ENCODE measurements at regions not wholly inside any gene's neighbourhood (a gene's known extent, or its start where the extent isn't known, plus 50 kb on each side); places are given as distances from the start of the nearest gene placed in this dataset.

- DNase-seq (ENCODE audit: low read depth, low spot score): no peak
These were observed 148.9 kb upstream of the IL12A start, which contains the start of gene SCHIP1 for GRCh38 chr3:159839561-159840379. TSS of gene SCHIP1 (plus strand) at chr3:159839861.

DNA sequence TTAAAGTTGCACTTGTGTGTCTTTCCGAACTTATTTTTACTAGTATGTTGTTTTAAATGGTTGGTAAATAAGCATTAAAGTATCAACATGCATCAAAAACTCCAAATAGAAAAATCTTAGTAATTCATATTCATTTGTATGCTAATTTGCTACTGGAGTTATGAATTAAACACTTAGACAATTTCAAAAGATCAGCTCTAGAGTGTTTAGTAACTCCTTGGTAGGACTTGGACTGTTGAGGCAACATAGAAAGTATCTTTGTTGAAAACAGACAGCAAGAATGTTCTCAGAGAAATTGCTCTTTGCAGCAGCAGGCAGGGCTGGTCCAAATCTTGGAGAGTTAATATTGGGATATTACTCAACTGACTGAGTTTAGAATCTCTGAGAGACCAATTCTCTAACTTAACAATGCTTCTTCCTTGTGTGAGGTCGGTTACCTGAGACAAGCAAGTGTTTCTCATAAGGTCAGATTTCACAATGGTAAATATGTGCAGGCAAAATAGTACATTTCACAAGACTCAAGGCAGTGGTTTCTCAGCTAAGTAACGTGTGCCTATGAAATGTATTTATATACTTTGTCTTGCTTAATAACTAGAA is 147.8 kb upstream of the IL12A start:
- DNase-seq (ENCODE audit: low read depth, low spot score): no peak

DNA sequence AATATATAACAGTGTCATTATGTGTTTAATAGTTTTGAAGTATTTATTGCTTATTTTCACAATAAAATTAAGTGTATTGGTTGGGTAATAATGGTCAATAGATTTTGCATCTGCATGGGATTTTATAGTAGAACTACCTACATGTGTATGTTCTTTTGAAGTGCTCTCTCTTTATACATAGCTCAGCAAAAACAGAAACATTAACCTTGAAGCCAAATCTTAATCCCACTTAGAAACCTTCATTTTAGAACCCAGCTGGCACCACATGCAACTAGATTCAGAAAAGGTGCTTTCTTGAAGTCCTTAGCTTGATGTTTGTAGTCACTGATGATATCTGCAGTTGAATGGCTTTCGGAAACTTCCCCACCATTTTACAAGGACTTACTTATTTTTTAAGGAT is 146.9 kb upstream of the IL12A start:
- no peak for DNase-seq (ENCODE audit: low read depth, low spot score)

GRCh38 chr3:159843840-159844730 is 144.6 kb upstream of the IL12A start:
- no peak for DNase-seq (ENCODE audit: low read depth, low spot score)

DNA sequence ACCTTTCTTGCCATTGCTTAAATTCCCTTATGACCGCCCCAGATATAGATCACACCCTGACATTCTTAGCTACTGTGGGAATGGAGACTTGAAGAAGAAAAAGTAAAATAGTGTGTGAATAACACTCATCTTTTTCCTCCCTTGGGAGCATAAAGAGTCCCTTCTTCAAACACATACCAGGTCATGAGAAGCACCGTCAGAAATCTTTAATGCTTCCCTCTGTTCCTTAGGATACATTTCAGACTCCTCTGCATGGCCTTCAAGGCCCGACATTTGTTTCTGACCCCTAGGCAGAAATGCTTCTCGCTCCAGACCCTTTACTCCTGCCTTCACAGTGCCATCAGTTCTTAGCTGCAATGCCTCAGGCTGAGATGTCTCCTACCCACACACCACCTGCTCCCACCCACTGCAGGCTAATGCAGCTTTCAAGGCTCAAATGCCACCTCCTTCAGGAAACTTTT is 143.8 kb upstream of the IL12A start:
- DNase-seq (ENCODE audit: low read depth, low spot score): no peak

GRCh38 chr3:159845737-159846136 is 142.9 kb upstream of the IL12A start:
- DNase-seq (ENCODE audit: low read depth, low spot score): no peak

DNA sequence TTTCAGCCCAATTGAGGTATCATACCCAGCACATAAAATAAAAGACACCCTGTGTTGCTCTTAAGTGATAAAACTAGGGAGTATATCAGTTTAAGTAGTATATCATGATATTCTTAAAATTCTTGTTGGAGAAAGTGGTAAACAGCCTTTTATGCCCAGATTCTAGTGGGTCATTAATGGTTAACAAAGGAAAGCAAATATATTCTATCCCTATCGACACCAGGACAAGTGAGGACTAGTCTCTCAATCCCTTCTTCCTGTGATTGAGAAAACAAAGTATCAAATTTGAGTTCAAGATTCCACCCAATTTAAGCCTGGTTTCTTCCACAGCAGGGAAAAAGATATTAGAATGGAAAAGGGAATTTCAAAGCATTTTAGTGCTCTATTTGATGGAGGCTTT is 142.4 kb upstream of the IL12A start:
- no peak for DNase-seq (ENCODE audit: low read depth, low spot score)

- DNase-seq (ENCODE audit: low read depth, low spot score): no peak
These were observed 140.1 kb upstream of the IL12A start for GRCh38 chr3:159848348-159849118.

DNA sequence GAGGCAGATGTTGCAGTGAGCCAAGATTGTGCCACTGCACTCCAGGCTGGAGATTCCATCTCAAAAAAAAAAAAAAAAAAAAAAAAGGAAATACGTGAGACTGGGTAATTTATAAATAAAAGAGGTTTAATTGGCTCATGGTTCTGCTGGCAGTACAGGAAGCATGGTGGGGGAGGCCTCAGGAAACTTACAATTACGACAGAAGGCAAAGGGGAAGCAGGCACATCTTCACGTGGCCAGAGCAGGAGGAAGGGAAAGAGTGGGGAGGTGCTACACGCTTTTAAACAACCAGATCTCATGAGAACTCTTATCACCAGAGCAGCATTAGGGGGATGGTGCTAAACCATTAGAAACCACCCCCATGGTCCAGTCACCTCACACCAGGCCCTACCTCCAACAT is 138.2 kb upstream of the IL12A start:
- DNase-seq (ENCODE audit: low read depth, low spot score): no peak

DNA sequence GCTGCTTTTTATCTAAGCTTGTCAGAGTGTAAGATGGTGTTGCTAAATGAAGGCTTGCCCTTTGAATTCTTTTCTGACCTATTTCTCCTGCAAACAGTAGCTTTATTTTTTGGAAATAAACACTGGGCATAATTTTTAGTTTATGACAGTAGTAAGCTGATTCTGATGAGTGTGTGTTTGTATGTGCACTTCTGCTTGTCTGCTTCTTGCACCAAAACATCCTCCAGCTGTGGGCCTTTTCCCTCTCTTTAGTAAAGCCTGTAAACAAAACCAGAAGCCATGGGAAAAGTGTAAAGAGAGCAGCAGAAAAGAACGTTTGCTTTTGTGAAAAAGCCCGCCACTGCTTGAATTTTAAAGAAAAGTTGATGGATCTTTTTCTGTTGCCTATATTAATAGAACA is 136.4 kb upstream of the IL12A start:
- DNase-seq (ENCODE audit: low read depth, low spot score): no peak

DNA sequence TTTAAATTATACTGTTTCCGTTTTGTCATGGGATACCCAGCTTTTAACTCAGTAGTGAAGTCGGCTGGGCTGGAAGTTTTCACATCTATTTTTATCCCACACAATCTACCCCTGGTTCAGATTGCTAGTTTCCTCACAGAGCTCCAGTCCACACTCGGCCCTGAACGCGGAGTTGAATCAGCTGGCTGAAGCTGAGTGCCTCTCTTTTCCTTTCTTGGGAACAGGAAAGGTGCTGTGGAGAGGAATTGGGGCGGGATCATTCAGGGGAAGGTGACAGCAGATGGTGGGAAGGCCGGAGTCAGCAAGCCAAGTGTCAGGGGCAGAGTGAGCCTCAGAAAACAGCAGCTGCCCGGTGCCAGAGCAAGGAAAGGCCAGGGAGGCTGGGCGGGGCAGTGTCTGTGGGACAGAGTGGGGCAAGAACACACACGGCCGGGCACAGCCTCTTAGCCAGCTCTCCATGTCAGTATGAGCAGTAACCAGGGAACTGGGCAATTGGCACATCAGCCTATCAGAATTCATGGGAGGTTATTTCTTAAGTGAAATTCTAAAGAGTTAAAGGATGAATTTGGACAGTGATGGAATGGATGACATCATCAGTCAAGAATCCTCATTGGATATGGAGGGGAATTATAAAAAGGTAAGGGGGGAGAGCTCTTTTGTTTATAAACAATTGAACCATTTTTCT is 135.7 kb upstream of the IL12A start:
- no peak for DNase-seq (ENCODE audit: low read depth, low spot score)

- no peak for DNase-seq (ENCODE audit: low read depth, low spot score)
These were observed 135.2 kb upstream of the IL12A start for GRCh38 chr3:159853506-159853864.

- no peak for DNase-seq (ENCODE audit: low read depth, low spot score)
These were observed 134.0 kb upstream of the IL12A start for GRCh38 chr3:159854500-159855124.

DNA sequence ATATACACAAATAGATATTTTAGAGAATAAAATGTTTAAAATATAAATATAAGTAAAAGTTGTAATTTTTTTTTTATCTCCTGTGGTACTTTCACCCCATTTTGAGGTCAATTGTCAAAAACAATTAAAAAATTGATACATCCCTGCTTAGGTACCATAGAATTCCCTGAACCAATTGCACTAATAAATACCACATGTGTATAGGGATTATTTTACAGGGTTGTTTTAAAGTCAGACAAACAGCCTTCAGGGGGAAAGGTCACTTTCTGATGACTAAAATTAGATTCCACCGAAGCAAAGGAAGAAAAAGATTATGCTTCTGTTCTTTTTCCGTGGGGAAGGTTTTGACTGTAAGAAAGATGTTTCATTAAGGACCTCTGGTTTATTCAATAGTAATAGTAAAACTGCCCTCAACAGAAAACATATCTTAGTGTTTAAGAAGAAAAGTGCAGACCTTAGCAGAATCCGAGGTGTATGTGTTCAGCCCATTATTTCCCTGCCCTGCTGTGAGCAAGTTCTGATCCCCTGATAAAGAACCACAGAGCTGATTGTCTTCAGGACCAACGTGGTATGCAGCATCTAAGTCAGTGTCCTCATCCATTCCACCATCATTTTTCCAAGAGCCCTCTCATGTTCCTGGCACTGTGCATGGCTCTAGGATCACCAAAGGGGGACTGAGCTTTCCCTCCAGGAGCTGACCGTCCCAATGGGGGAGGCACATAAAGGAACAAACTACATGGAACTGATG is 132.9 kb upstream of the IL12A start:
- no peak for DNase-seq (ENCODE audit: low read depth, low spot score)

DNA sequence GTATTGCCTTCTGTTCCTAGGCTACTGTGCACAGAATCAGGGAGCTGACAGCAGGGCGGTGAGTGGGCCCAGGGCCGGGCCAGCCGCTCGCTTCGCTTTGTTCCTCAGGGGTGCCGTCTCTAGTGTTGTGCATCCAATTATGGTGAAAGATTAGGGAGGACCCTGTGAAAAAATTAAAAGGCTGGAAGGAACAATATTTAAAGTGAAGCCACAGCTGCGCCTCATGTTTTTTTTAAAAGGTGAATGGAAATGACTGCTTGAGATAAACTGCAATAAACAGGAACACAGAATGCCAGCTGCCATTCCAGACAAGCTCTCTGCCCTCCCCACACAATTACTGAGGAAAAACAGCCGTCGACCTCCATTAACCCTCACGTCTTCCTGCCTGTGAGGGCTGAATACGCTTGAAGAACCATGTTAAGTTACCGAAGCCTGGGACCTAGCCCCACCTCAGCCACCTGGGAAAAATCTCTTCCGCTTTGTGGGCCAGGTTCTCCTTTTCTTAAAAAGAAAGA is 132.0 kb upstream of the IL12A start:
- no peak for DNase-seq (ENCODE audit: low read depth, low spot score)

DNA sequence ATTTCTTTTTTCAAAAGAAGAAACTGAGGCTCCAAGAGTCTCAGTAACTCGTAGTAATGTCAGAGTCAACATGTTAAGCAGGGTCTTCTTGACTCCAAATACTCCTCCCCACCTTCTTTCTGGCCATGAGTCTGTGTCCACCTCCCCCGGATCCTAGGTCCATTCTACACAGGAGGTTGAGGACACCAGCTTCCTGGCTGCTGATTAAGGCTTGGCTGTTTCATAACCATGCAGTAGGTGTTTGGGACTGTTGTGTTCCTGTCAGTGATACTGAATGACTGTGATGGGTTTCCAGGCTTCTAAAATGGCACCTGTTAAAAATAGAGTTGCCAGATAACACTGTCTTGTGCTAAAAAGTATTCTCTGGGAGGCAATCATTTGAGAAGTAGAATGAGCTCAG is 130.8 kb upstream of the IL12A start:
- DNase-seq (ENCODE audit: low read depth, low spot score): no peak

DNA sequence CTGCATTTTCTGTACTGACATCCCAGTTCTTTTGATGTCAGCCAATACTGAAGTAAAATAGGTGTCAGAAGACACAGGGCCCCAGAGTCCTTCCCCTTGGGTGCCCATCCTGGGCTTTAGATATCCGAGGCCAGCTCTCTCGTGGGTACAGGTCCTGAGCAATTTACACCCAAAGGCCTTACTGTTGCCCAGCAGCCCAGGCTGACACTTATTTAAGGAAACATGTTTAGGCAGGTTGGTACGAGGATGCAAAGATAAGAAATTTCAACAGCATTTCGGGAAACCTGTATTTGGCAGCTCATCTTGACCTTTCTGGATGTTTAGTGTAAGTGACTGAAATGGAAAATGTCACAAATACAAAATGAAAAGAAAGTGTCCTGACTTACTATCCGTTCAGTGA is 130.0 kb upstream of the IL12A start:
- DNase-seq (ENCODE audit: low read depth, low spot score): no peak

DNA sequence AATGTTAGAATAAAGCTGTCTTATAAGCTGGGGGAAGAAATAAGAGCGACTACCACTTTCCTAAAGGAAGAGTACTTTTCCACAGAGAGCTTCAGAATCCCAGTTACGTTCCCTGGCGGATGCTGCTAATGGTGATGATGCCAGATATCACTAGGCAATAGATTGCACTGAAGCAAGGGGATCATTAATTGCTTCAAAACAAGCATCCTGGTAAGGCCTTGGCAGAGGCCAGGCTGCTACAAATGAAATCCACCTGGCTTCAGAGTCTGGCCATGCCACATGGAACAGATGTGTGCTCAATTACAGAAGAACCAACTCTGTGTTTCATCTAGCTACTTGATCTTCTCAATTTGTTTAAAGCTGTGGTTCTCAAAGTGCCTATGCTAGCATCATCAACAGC is 129.2 kb upstream of the IL12A start:
- DNase-seq (ENCODE audit: low read depth, low spot score): no peak

DNA sequence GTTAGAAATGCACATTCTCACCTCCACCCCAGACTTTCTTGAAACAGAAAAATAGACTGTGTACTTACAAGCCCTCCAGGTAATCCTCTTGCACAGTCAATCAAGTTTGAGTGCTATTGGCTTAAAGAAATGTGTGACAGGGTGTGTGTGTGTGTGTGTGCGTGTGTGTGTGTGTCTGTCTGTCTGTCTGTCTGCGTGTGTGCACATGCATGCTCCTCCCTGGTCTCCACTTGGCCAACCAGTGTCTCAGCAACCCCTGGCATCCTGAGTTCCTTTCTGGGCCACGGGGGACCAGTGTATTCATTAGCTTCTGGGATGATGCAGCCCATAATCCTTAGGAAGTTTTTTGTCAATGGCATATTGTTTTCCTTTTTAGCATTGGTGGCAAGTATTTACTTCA is 128.8 kb upstream of the IL12A start:
- no peak for DNase-seq (ENCODE audit: low read depth, low spot score)

All from brain pericyte (primary cell).